NT2/D1 (cell line): ENCODE measurements at regions not wholly inside any gene's neighbourhood (a gene's known extent, or its start where the extent isn't known, plus 50 kb on each side); places are given as distances from the start of the nearest gene placed in this dataset.

Experiments used
- DNase-seq: peaks from one replicate; pipeline ENCODE4 v3.0.0-alpha.2; 2011; ENCODE audit warnings: low read depth, low spot score
- H3K27me3 ChIP-seq: 2 replicates; pipeline ENCODE4 v1.6.0; 2011; ENCODE audit warnings: mild to moderate bottlenecking; ENCODE audit not compliant: insufficient read length, insufficient read depth
- H3K36me3 ChIP-seq: 2 replicates; pipeline ENCODE4 v1.6.1; 2011; ENCODE audit warnings: mild to moderate bottlenecking, low read length, mixed read lengths; ENCODE audit not compliant: insufficient read depth, insufficient read length
- H3K4me1 ChIP-seq: 2 replicates; pipeline ENCODE4 v1.5.1; 2011; ENCODE audit not compliant: insufficient read depth, insufficient read length
- H3K4me3 ChIP-seq: 2 replicates; pipeline ENCODE4 v1.5.1; 2011; ENCODE audit warnings: low read depth; ENCODE audit not compliant: insufficient read length
- H3K9ac ChIP-seq: 2 replicates; pipeline ENCODE4 v1.6.0; 2011; ENCODE audit warnings: low read depth; ENCODE audit not compliant: insufficient read length
- H3K9me3 ChIP-seq: 2 replicates; pipeline ENCODE4 v1.5.1; 2011; ENCODE audit warnings: mild to moderate bottlenecking, low read length; ENCODE audit not compliant: insufficient read depth
- SUZ12 ChIP-seq: IDR thresholded peaks from 2 replicates; pipeline ENCODE4 v1.6.1; 2011; ENCODE audit not compliant: insufficient read length, insufficient read depth; ENCODE audit errors: extremely low read depth
- YY1 ChIP-seq: IDR thresholded peaks from 2 replicates; pipeline ENCODE4 v1.6.1; 2011; ENCODE audit not compliant: insufficient read length, insufficient read depth
- ZNF274 ChIP-seq: IDR thresholded peaks from 2 replicates; pipeline ENCODE4 v1.6.1; 2011; ENCODE audit warnings: mild to moderate bottlenecking, low read depth, low read length

DNA sequence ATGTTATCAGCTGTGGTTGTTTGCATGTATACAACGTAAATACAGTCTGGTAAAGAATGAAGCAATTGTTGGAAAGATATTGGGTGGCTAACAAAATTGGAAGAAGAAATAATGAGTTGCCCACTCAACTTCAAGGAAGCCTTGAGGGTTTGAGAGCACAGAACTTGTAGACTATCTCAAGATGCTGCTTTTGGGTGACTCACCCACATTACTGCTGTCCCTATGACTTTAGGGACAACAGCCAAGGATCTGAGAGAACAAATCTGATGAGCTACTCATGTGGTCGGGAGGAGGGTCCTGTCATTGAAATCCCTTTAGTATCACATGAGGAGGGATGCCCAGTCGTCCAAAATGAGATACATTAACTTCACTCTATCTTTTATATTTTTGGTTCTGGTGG is 261.8 kb downstream of the GAS1 start:
- Histone ChIP-seq H3K4me1 (no peaks in the 10 kb centered on the region), H3K9me3 (no peaks in the 10 kb centered on the region), H3K27me3 (no peaks in the 10 kb centered on the region), H3K9ac (no peak overlapping the region), H3K36me3 (no peaks in the 10 kb centered on the region), H3K4me3 (no peak overlapping the region)
- no peak for TF ChIP-seq SUZ12
- no peak for TF ChIP-seq ZNF274
- TF ChIP-seq YY1 = no peak
- no peak for DNase-seq

DNA sequence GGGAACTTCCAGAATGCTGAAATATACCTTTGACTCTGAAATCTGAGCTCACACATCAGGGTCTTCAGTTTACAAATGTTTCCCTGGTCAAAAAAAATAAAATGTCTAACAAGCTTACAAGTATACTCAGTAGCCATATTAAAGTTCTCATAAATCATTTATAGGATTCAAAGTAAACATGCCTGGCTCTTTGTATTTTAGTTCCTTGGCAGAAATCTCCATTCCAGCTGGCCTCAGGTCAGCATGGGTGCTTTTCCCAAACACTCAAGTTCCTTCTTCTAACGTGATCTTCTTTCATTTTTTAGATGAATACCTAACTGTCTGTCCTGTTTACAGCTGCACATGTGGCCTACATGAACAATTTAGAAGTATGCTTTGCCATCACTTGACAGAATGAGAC is 263.2 kb downstream of the GAS1 start:
- Histone ChIP-seq H3K4me3 (no peak overlapping the region), H3K9ac (no peak overlapping the region), H3K36me3 (no peaks in the 10 kb centered on the region), H3K4me1 (no peaks in the 10 kb centered on the region), H3K27me3 (no peaks in the 10 kb centered on the region), H3K9me3 (no peaks in the 10 kb centered on the region)
- DNase-seq = no peak
- TF ChIP-seq ZNF274 = no peak
- no peak for TF ChIP-seq YY1
- no peak for TF ChIP-seq SUZ12

DNA sequence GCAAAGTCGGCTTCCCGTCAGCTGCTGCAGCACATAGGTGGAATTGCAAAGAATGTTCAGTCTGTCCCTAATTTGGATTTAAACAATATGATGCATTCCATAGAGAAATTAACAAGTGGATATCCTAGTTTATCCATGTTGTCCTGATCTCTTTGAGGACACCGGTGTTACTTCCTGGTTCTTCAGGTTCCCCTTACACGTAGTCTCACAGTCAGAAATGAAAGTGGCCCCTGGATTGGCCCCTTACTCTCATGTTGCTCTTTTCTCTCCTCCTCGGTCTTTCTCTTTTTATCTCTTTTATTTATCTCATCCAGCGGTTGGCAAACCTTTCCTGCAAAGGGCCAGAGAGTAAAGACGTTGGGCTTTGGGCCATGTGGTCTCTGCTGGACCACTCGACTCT is 265.1 kb downstream of the GAS1 start:
- Histone ChIP-seq H3K36me3 (no peaks in the 10 kb centered on the region), H3K9ac (no peak overlapping the region), H3K4me3 (no peak overlapping the region), H3K9me3 (no peaks in the 10 kb centered on the region), H3K27me3 (no peaks in the 10 kb centered on the region), H3K4me1 (no peaks in the 10 kb centered on the region)
- DNase-seq = no peak
- TF ChIP-seq ZNF274 = no peak
- no peak for TF ChIP-seq YY1
- TF ChIP-seq SUZ12 = no peak

DNA sequence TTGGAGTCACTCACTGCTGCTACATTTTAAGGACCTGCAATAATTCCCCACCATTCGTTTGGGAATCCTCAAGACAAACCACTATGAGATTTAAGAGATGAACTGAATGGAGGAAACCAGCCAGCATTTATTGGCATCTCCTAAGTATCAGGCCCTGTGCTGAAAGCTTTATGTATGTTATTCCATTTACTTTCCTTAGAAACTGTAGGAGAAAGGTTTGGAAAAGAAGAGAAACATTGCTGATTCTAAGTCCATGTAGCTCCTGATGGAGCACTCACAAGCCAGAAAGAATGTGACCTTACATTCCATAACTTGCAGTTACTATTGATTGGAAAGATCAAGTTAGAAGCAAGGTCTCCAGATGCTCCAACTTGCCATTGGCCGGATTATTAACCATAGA is 267.4 kb downstream of the GAS1 start:
- Histone ChIP-seq H3K4me1 (no peaks in the 10 kb centered on the region), H3K4me3 (no peak overlapping the region), H3K9me3 (no peaks in the 10 kb centered on the region), H3K36me3 (no peaks in the 10 kb centered on the region), H3K9ac (no peak overlapping the region), H3K27me3 (no peaks in the 10 kb centered on the region)
- TF ChIP-seq SUZ12 = no peak
- TF ChIP-seq ZNF274 = no peak
- TF ChIP-seq YY1 = no peak
- DNase-seq = no peak

DNA sequence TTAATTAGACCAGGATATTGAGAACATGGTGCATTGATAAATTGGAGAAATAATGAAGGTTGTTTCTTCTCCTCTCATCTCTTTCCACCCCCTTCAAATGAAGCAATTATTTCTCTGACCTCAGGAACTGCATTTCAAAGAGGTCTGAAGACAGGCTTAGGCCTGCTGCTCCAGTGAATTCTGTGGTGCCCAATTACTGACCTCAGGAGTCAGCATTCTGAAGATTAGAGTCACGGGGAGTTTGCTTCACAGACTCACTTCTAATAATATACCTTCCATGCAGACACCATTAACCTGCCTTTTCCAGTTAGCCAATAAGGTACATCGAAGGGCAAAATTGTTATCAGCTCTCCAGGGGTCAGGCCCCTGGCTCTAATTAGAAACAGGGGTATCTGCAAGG is 270.9 kb downstream of the GAS1 start:
- no peak for TF ChIP-seq YY1
- no peak overlapping the region for H3K9ac ChIP-seq
- DNase-seq = no peak
- H3K9me3 ChIP-seq = no peaks in the 10 kb centered on the region; the same call in 1 of the 2 replicates
- no peaks in the 10 kb centered on the region for H3K36me3 ChIP-seq
- H3K27me3 ChIP-seq = no peaks in the 10 kb centered on the region
- no peaks in the 10 kb centered on the region for H3K4me1 ChIP-seq
- H3K4me3 ChIP-seq = no peak overlapping the region

DNA sequence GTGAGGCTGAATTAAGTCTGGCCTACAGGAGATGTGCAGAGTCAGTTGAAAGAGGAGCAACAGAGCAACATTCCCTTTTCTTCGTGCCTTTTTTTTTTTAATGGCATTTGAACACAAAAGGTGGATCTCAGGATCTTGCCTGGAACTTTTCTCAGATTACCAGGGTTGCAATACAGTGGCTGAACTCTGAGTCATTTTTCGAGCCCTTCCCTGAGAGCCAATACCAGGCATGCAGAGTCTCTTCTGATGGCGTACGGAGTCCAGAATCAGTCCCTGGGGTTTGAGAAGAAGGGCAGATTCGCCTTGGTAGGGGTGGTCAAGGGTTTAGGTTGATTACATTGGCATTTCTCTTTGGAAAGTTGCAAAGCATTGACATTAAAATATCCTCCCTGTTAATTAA is 271.5 kb downstream of the GAS1 start:
- H3K4me1 ChIP-seq = no peaks in the 10 kb centered on the region
- no peak for TF ChIP-seq ZNF274
- TF ChIP-seq YY1 = no peak
- TF ChIP-seq SUZ12 = no peak
- no peaks in the 10 kb centered on the region for H3K27me3 ChIP-seq
- no peaks in the 10 kb centered on the region for H3K36me3 ChIP-seq
- H3K9ac ChIP-seq = no peak overlapping the region
- no peak for DNase-seq
- H3K4me3 ChIP-seq = no peak overlapping the region
- peaks cover 6% of the 10 kb centered on the region; the same call in 1 of the 2 replicates for H3K9me3 ChIP-seq

DNA sequence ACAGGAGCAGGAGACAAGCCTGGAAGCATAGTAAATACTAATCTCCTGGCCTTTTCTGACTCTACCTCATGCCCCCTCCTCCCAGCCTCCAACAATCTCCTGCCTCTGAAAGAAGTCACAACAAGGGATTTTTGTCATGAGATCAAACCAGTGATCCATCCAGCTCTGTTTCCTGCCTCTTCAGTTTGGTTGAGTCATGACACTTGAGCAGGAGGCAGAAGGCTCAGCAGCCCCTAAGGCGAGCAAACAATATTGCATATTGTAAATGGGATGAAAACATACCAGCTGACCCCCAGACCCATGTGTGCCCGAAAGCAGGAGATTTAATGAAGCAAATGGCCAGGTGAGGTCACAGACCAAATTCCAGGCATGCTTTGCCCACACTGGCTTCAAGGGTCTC is 272.8 kb downstream of the GAS1 start:
- H3K9me3 ChIP-seq = peaks cover 9% of the 10 kb centered on the region
- H3K36me3 ChIP-seq = no peaks in the 10 kb centered on the region
- no peak overlapping the region for H3K4me3 ChIP-seq
- no peak for TF ChIP-seq YY1
- no peak for TF ChIP-seq SUZ12
- no peak for TF ChIP-seq ZNF274
- H3K27me3 ChIP-seq = no peaks in the 10 kb centered on the region
- H3K9ac ChIP-seq = no peak overlapping the region
- no peaks in the 10 kb centered on the region for H3K4me1 ChIP-seq
- DNase-seq = no peak

DNA sequence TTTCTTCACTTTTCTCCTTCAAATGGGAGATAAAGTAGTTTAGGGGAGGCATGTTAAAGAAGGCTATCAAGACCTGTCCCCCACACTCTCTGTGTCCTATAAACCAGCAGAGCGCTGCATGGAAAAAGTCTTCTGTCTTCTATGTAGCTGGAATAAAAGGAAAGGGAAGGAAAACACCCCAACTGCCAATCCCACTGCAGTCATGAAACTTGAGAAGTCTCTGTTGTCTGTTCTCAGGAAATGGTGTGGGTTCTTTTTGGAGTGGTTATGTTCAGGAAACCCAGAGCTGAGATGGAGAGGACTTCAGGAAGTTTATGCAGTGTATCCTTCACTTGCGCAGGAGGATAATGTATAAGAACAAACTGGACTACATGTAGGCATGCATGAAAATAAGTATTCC is 274.3 kb downstream of the GAS1 start:
- Histone ChIP-seq H3K27me3 (no peaks in the 10 kb centered on the region), H3K4me1 (no peaks in the 10 kb centered on the region), H3K9ac (no peak overlapping the region), H3K4me3 (no peak overlapping the region), H3K9me3 (peaks cover 9% of the 10 kb centered on the region), H3K36me3 (no peaks in the 10 kb centered on the region)
- no peak for DNase-seq
- no peak for TF ChIP-seq YY1
- no peak for TF ChIP-seq SUZ12
- no peak for TF ChIP-seq ZNF274
